ENCODE measurements at regions not wholly inside any gene's neighbourhood (a gene's known extent, or its start where the extent isn't known, plus 50 kb on each side); places are given as distances from the start of the nearest gene placed in this dataset.
"Not testable (repeated sequence)": the region's sequence is repeated elsewhere in the genome, so short reads cannot be mapped to it uniquely, and the experiment has no call there.

DNA sequence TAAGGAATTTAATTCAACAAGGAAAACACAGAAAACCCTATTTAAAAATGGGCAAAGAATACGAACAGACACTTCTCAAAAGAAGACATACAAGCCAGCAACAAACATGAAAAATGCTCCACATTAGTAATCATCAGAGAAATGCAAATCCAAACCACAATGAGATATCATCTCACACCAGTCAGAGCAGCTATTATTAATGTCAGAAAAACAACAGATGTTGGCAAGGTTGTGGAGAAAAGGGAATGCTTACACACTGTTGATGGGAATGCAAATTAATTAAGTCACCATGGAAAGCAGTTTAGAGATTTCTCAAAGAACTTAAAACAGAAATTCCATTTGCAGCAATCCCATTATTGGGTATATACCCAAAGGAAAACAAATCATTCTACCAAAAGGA is 55.2 kb downstream of the GCC1 start:
- DNase-seq (ENCODE audit: low read depth), result no peak

GRCh38 chr7:127527561-127527960 is 57.8 kb downstream of the GCC1 start:
- DNase-seq (ENCODE audit: low read depth), result no peak

DNA sequence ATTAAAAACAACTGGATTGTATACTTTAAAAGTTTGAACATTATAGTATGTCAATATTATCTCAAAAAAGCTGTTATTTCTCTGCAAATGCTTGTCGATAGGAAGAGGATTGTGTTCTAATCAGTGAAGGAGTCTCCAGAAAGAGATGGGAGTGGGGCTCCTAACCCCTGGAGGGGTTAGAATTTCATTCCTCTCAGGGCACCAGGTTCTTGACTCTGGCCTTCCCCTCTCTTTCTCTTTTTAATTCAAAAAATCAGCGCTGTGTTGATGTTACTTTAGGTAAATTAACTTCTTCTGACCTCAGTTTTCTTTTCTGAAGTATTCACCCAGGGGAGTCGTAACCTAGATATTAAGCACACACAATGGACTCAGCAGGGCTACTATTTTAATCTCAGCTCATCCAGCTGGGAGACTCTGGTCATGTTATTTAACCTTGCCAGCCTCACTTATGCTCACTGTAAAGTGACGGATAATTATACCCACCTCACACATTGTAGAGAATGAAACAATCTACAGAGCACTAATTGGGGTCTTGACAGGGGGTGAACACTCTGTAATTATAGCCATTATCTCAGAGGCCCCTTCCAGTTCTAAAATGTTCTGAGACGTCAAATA is 59.4 kb downstream of the GCC1 start:
- DNase-seq (ENCODE audit: low read depth), result no peak

DNA sequence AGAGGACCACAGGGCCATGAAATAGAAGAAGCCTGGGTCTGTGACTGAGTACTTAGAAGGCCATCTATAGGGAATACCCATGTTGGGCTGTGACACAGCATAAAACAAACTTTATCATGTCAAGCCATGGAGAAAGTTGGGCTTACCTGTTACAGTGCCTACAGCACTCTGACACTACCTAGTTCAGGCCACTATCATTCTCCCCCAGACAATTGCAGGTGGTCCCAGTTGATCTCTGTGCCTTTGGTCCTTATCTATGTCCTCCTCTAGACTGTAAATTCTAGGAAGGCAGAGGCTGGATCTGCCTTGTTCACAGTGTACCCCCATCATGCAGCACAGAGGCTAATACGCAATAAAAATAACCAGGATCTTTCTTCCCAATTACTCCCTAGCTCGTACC is 69.1 kb downstream of the GCC1 start:
- no peak for DNase-seq (ENCODE audit: low read depth)

GRCh38 chr7:127514499-127514898 is 70.9 kb downstream of the GCC1 start:
- no peak for DNase-seq (ENCODE audit: low read depth)

DNA sequence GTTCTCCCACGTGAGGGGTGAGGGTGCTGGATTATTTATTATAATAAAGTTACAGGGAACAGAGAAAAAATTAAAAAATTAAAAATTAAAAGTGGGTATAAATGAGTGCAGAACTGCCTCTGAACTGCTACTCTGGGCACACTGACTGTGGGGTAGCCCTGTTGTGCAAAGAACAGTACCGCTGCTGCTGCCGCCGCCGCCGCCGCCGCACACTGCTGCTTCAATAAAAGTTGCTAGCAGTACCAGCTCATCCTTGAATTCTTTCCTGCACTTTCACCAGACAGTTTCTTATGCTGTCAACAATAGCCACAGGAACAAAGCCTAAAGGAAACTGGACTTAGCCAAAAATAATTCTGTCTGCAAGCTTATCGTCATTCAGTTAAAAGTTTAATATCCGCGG is 72.1 kb downstream of the GCC1 start:
- DNase-seq (ENCODE audit: low read depth), result no peak

GRCh38 chr7:127512663-127513062 is 72.7 kb downstream of the GCC1 start:
- DNase-seq (ENCODE audit: low read depth), result no peak

DNA sequence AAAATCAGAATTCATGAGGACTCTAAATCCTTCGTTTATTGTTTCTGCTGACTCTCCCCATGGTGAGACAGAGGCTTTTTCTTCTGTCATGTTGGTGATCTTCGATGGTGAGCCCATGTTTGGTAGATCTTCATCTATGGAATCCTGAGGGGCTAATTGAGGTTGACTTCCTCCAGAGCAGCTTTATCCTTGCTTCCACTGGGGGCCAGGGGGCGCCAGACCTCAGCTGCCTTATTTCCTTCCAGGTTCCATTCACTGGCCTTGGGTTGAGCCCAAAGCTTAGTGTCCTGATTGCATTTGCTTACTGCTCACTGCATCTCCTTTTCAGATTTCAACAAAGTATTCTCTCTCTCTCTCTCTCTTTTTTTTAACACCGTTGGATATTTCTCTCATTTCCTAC is 80.7 kb downstream of the GCC1 start:
- peak; percentile 12 for DNase-seq (ENCODE audit: low read depth)

DNA sequence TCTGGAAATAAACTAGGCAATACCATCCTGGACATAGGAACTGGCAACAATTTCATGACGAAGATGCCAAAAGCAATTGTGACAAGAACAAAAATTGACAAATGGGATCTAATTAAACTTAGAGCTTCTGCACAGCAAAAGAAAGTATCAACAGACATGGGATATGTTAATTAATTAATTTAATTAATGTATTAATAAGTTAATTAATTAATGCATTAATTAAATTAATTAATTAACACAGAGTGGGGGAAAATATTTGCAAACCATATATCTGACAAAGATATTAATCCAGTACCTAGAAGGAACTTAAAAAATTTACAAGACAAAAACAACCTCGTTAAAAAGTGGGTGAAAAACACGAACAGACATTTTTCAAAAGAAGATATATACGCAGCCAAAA is 83.6 kb downstream of the GCC1 start:
- DNase-seq (ENCODE audit: low read depth), result no peak

DNA sequence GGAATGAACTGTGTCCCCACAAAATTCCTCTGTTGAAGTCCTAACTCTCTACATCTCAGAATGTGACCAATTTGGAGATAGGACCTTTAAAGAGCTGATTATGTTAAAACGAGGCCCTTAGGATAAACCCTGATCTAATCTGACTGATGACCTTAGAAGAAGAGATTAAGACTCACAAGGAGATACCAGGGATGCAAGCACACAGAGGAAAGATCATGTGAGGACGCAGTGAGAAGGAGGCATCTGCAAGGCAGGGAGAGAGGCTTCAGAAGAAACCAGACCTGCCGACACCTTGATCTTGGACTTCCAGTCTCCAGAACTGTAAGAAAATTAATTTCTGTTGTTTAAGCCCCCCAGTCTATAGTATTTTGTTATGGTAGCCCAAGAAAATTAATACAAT is 94.9 kb upstream of the ZNF800 start:
- no peak for DNase-seq (ENCODE audit: low read depth)

GRCh38 chr7:127486654-127487053 is 94.1 kb upstream of the ZNF800 start:
- DNase-seq (ENCODE audit: low read depth), result no peak

- DNase-seq (ENCODE audit: low read depth), result no peak
These were observed 93.0 kb upstream of the ZNF800 start for GRCh38 chr7:127485482-127485881.

GRCh38 chr7:127484954-127485353 is 92.4 kb upstream of the ZNF800 start:
- DNase-seq (ENCODE audit: low read depth), result no peak

GRCh38 chr7:127478461-127478860 is 86.0 kb upstream of the ZNF800 start:
- no peak for DNase-seq (ENCODE audit: low read depth)

- no peak for DNase-seq (ENCODE audit: low read depth)
These were observed 85.5 kb upstream of the ZNF800 start for GRCh38 chr7:127478024-127478355.

DNA sequence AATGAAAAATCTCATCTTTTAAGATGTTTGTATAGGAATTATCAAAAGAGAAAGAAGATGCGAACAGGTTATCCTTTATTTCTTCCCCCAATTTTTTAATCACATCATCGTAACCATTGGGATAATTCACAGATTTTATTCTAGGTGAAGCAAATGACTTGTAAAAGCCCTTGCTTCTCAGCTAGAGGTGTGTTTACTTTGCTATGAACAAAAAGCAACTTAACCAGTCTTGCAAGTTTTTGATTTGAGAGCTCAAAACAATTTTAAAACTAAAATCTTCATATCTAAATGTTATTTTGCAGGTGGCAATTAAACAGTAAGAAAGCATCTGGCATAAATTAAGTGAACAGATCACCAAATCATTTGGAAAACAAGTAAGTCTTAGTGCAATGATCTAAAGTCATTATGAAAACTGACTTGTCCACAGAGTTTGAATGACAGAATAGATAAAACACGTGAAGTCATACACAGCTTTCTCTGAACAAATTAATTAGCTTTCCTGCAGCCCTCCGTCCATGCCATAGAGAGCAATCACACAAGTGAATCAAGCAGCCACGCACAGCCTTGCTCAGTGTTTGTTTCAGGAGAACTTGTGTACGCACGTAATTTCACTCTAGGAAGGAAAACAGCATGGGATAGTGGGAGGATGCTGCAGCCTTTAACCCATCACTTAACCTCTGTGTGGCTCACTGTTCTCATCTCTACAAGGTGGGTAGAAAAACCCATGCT is 85.0 kb upstream of the ZNF800 start:
- DNase-seq (ENCODE audit: low read depth), result no peak

GRCh38 chr7:127476618-127477017 is 84.1 kb upstream of the ZNF800 start:
- no peak for DNase-seq (ENCODE audit: low read depth)

- no peak for DNase-seq (ENCODE audit: low read depth)
These were observed 81.9 kb upstream of the ZNF800 start for GRCh38 chr7:127474457-127474856.

DNA sequence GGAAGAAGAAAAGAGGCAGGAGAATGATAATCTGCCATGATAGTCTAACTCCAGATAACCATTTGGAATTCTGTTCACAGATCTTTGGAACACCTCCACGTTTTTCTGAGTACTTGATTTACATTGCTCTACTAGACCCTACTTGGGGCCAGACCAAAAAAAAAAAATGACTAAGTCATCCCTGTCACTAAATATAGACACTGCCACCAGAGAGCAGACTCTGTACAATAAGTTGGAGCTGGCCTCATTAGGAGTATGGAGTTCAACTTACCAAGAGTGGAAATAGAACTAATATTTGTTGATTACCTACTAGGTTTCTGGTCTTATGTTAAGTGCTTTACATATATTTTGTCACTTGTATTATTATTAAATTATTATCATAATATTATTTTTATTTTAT is 80.9 kb upstream of the ZNF800 start:
- DNase-seq (ENCODE audit: low read depth), result no peak

DNA sequence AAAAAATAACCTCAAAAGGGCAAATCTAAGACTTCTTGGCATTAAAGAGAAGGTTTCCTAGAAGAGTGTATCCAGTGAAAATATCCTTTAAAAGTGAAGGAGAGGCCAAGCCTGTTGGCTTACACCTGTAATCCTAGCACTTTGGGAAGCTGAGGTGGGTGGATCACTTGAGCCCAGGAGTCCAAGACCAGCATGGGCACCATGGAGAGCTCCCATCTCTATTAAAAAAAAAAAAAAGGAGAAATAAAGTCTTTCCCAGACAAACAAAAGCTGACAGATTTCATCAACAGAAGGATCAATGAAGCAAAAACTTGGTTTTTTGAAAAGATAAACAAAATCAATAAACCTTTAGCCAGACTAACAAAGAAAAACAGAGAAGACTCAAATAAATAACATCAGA is 67.6 kb upstream of the ZNF800 start:
- no peak for DNase-seq (ENCODE audit: low read depth)

GRCh38 chr7:127451258-127451657 is 58.8 kb upstream of the ZNF800 start:
- DNase-seq (ENCODE audit: low read depth), result not testable (repeated sequence)

- DNase-seq (ENCODE audit: low read depth), result no peak
These were observed 56.1 kb upstream of the ZNF800 start for GRCh38 chr7:127448566-127448965.

DNA sequence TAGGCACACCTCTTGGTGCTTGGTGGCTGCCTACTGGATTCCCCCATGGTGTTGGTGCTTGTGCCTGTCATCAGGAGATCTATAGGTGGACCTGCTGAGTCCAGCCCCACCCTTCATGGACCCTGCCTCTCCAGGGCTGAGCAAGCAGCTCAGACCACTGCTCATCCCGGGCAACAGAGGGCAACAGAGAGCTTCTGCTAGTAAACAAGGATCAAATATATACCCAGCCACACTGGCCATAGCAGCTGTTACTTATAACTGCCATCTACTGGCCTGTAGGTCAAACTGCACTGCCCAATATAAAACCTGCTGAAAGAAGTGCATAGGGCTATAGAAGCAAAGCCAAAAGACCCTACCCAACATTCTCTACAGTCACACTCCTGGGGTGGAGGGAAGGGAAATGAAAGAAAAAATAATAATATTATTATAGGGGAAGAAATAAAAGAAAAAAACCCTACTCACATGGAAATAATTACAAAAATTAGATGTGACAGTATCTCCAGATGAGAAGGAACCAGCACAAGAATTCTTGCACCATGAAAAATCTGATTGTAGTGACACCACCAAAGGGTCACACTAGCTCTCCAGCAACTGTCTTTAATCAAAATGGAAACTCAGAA is 54.9 kb upstream of the ZNF800 start:
- DNase-seq (ENCODE audit: low read depth), result no peak

- DNase-seq (ENCODE audit: low read depth), result no peak
These were observed 54.3 kb upstream of the ZNF800 start for GRCh38 chr7:127446842-127447241.

All from stimulated activated CD8-positive, alpha-beta memory T cell treated with anti-CD3 and anti-CD28 coated beads, Interleukin-7, amount 100 ng/mL, for 24 hours (primary cell).